ENCODE measurements at regions not wholly inside any gene's neighbourhood (a gene's known extent, or its start where the extent isn't known, plus 50 kb on each side); places are given as distances from the start of the nearest gene placed in this dataset.

DNA sequence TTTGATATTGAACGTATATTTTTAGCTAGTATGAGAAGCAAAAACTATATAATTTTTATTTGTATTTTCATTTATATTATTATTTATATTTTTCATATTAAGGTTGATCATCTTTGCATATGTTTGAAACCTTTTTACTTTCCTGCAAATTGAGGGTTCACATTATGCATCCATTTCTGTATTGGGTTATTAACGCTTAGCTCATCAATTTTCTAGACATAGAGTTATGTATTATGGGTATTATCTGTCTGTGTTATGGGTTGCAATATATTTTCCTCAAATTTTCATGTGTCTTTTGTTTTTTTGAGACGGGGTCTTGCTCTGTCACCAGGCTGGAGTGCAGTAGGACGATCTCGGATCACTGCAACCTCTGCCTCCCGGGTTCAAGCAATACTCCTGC, 2377.0 kb upstream of the WWC1 start:
- H3K36me3 ChIP-seq (replicated peaks in 1 of 2; ENCODE audit: control insufficient read depth in 1 of 2, insufficient read depth in 2 of 2, low read length in 2 of 2): no peaks in the 10 kb centered on the region
- peaks cover 56% of the 10 kb centered on the region for H3K9me3 ChIP-seq (ENCODE audit: low read length)
- no peaks in the 10 kb centered on the region for H4K20me1 ChIP-seq (ENCODE audit: insufficient read depth, low read length)
- no peak overlapping the region for H3K4me2 ChIP-seq (ENCODE audit: low read depth, low read length)
- no peak overlapping the region for H2AFZ ChIP-seq (ENCODE audit: low read length)
- in situ Hi-C loops (cut with HindIII; ENCODE audit: extremely low pct_ligation_motif_present, low pct_unique_long_range_greater_than_20kb): no loop called here
- TF ChIP-seq SATB2 (CRISPR knock-in tag; IDR thresholded peaks at IDR 0.05) (no peak), NR2C2 (CRISPR knock-in tag; IDR thresholded peaks at IDR 0.05; ENCODE audit: borderline replicate concordance) (no peak), MAFK (conservative IDR thresholded peaks at IDR 0.05 in 1 of 2, IDR thresholded peaks at IDR 0.05 in 1 of 2; ENCODE audit: low read length in 2 of 2) (peak; percentile 72 to 90; a peak in 3 of 4 replicates), KAT2B (IDR thresholded peaks at IDR 0.05; ENCODE audit: borderline replicate concordance, low read depth, low read length) (no peak), CENPX (CRISPR knock-in tag; IDR thresholded peaks at IDR 0.05) (no peak), BRCA1 (CRISPR knock-in tag; IDR thresholded peaks at IDR 0.05) (no peak), PPARG (CRISPR knock-in tag; conservative IDR thresholded peaks at IDR 0.05) (no peak), SP1 (IDR thresholded peaks at IDR 0.05) (no peak), SP1 (CRISPR knock-in tag; IDR thresholded peaks at IDR 0.05) (no peak), MAFF (IDR thresholded peaks at IDR 0.05; ENCODE audit: low read depth, low read length) (peak; percentile 81), SRSF1 (optimal IDR thresholded peaks at IDR 0.05; ENCODE audit: low read depth, low read length) (no peak)
- TF ChIP-seq, protein P1, sequence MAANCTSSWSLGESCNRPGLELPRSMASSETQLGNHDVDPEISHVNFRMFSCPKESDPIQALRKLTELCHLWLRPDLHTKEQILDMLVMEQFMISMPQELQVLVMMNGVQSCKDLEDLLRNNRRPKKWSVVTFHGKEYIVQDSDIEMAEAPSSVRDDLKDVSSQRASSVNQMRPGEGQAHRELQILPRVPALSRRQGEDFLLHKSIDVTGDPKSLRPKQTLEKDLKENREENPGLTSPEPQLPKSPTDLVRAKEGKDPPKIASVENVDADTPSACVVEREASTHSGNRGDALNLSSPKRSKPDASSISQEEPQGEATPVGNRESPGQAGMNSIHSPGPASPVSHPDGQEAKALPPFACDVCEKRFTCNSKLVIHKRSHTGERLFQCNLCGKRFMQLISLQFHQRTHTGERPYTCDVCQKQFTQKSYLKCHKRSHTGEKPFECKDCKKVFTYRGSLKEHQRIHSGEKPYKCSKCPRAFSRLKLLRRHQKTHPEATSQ (CRISPR knock-in tag; IDR thresholded peaks at IDR 0.05; ENCODE audit: borderline replicate concordance): no peak
- TF ChIP-seq, protein P2, sequence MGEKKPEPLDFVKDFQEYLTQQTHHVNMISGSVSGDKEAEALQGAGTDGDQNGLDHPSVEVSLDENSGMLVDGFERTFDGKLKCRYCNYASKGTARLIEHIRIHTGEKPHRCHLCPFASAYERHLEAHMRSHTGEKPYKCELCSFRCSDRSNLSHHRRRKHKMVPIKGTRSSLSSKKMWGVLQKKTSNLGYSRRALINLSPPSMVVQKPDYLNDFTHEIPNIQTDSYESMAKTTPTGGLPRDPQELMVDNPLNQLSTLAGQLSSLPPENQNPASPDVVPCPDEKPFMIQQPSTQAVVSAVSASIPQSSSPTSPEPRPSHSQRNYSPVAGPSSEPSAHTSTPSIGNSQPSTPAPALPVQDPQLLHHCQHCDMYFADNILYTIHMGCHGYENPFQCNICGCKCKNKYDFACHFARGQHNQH (CRISPR knock-in tag; IDR thresholded peaks at IDR 0.05): no peak
- no peak overlapping the region for H3K9ac ChIP-seq (ENCODE audit: insufficient read depth, low read depth, low read length)
- CTCF ChIA-PET (ENCODE audit: low intra/inter-chr PET ratio, low total read pairs): no interaction called here
- no peaks in the 10 kb centered on the region for H3K79me2 ChIP-seq (ENCODE audit: insufficient read depth, low read length)
- POLR2A ChIA-PET: no interaction called here
- 6% methylated on average over 6 of the region's 6 CpGs for WGBS (ENCODE audit: low lambda C conversion rate)
- intact Hi-C loops (cut with micrococcal nuclease; ENCODE audit: unreplicated experiment): no loop called here
- FAIRE-seq: no peak
- no peaks in the 10 kb centered on the region for H3K27me3 ChIP-seq (ENCODE audit: control insufficient read depth in 1 of 2, insufficient read depth in 2 of 2, low read length in 2 of 2)
- DNase-seq (ENCODE audit: low spot score): no peak
- ATAC-seq: no peak
- BruUV-seq (replicated peaks): no TSS peak
- H3K4me3 ChIP-seq (replicated peaks in 1 of 3; ENCODE audit: insufficient read depth in 1 of 3, low read depth in 2 of 3, low read length in 3 of 3): no peak overlapping the region
- H3K27ac ChIP-seq (ENCODE audit: extremely low read length, insufficient read depth, low read length): no peak overlapping the region
- H3K4me1 ChIP-seq (ENCODE audit: insufficient read depth, low read length): no peaks in the 10 kb centered on the region
